ENCODE measurements at regions not wholly inside any gene's neighbourhood (a gene's known extent, or its start where the extent isn't known, plus 50 kb on each side); places are given as distances from the start of the nearest gene placed in this dataset.

- H3K4me3 ChIP-seq (ENCODE audit: low read length), result no peak overlapping the region
Observed at GRCh38 chr1:193538003-193538354, 351.6 kb upstream of the B3GALT2 start.

GRCh38 chr1:193537266-193538002 lies 351.0 kb upstream of the B3GALT2 start:
- no peak overlapping the region for H3K9ac ChIP-seq (ENCODE audit: low read length)
- no peaks in the 10 kb centered on the region for H3K4me1 ChIP-seq (ENCODE audit: control insufficient read depth, insufficient read depth, low read length)
- H3K27me3 ChIP-seq (ENCODE audit: control insufficient read depth, insufficient read depth, low read length), result no peaks in the 10 kb centered on the region
- H3K9me3 ChIP-seq (ENCODE audit: control insufficient read depth, low read length), result no peaks in the 10 kb centered on the region
- H3K4me3 ChIP-seq (ENCODE audit: low read length), result no peak overlapping the region
- H3K36me3 ChIP-seq (ENCODE audit: control insufficient read depth, insufficient read depth, low read length), result no peaks in the 10 kb centered on the region

More at GRCh38 chr1:193538003-193538354, 351.6 kb upstream of the B3GALT2 start:
- Histone ChIP-seq H3K9ac (ENCODE audit: low read length) (no peak overlapping the region), H3K36me3 (ENCODE audit: control insufficient read depth, insufficient read depth, low read length) (no peaks in the 10 kb centered on the region), H3K27me3 (ENCODE audit: control insufficient read depth, insufficient read depth, low read length) (no peaks in the 10 kb centered on the region), H3K4me1 (ENCODE audit: control insufficient read depth, insufficient read depth, low read length) (no peaks in the 10 kb centered on the region), H3K9me3 (ENCODE audit: control insufficient read depth, low read length) (no peaks in the 10 kb centered on the region)

- no peak overlapping the region for H3K9ac ChIP-seq (ENCODE audit: low read length)
- no peaks in the 10 kb centered on the region for H3K9me3 ChIP-seq (ENCODE audit: control insufficient read depth, low read length)
- H3K4me3 ChIP-seq (ENCODE audit: low read length), result no peak overlapping the region
- no peaks in the 10 kb centered on the region for H3K27me3 ChIP-seq (ENCODE audit: control insufficient read depth, insufficient read depth, low read length)
- no peaks in the 10 kb centered on the region for H3K36me3 ChIP-seq (ENCODE audit: control insufficient read depth, insufficient read depth, low read length)
- no peaks in the 10 kb centered on the region for H3K4me1 ChIP-seq (ENCODE audit: control insufficient read depth, insufficient read depth, low read length)
Observed at GRCh38 chr1:193533853-193534252, 347.4 kb upstream of the B3GALT2 start.

- Histone ChIP-seq H3K4me1 (ENCODE audit: control insufficient read depth, insufficient read depth, low read length) (peaks cover 6% of the 10 kb centered on the region), H3K27me3 (ENCODE audit: control insufficient read depth, insufficient read depth, low read length) (no peaks in the 10 kb centered on the region), H3K9me3 (ENCODE audit: control insufficient read depth, low read length) (no peaks in the 10 kb centered on the region), H3K9ac (ENCODE audit: low read length) (no peak overlapping the region), H3K4me3 (ENCODE audit: low read length) (no peak overlapping the region), H3K36me3 (ENCODE audit: control insufficient read depth, insufficient read depth, low read length) (no peaks in the 10 kb centered on the region)
Observed at GRCh38 chr1:193525917-193526710, 339.7 kb upstream of the B3GALT2 start.

GRCh38 chr1:193525411-193525810 lies 339.0 kb upstream of the B3GALT2 start:
- Histone ChIP-seq H3K9me3 (ENCODE audit: control insufficient read depth, low read length) (no peaks in the 10 kb centered on the region), H3K4me1 (ENCODE audit: control insufficient read depth, insufficient read depth, low read length) (peaks cover 6% of the 10 kb centered on the region), H3K4me3 (ENCODE audit: low read length) (no peak overlapping the region), H3K36me3 (ENCODE audit: control insufficient read depth, insufficient read depth, low read length) (no peaks in the 10 kb centered on the region), H3K9ac (ENCODE audit: low read length) (no peak overlapping the region), H3K27me3 (ENCODE audit: control insufficient read depth, insufficient read depth, low read length) (no peaks in the 10 kb centered on the region)

GRCh38 chr1:193524616-193525015 lies 338.2 kb upstream of the B3GALT2 start:
- no peaks in the 10 kb centered on the region for H3K9me3 ChIP-seq (ENCODE audit: control insufficient read depth, low read length)
- H3K27me3 ChIP-seq (ENCODE audit: control insufficient read depth, insufficient read depth, low read length), result no peaks in the 10 kb centered on the region
- H3K4me1 ChIP-seq (ENCODE audit: control insufficient read depth, insufficient read depth, low read length), result peaks cover 6% of the 10 kb centered on the region
- H3K36me3 ChIP-seq (ENCODE audit: control insufficient read depth, insufficient read depth, low read length), result no peaks in the 10 kb centered on the region
- H3K9ac ChIP-seq (ENCODE audit: low read length), result no peak overlapping the region
- no peak overlapping the region for H3K4me3 ChIP-seq (ENCODE audit: low read length)

- Histone ChIP-seq H3K9ac (ENCODE audit: low read length) (no peak overlapping the region), H3K27me3 (ENCODE audit: control insufficient read depth, insufficient read depth, low read length) (no peaks in the 10 kb centered on the region), H3K4me3 (ENCODE audit: low read length) (no peak overlapping the region), H3K9me3 (ENCODE audit: control insufficient read depth, low read length) (no peaks in the 10 kb centered on the region), H3K36me3 (ENCODE audit: control insufficient read depth, insufficient read depth, low read length) (no peaks in the 10 kb centered on the region), H3K4me1 (ENCODE audit: control insufficient read depth, insufficient read depth, low read length) (peaks cover 6% of the 10 kb centered on the region)
Observed at GRCh38 chr1:193524021-193524420, 337.6 kb upstream of the B3GALT2 start.

GRCh38 chr1:193520472-193520871 lies 334.1 kb upstream of the B3GALT2 start:
- no peak overlapping the region for H3K9ac ChIP-seq (ENCODE audit: low read length)

GRCh38 chr1:193519922-193520321 lies 333.5 kb upstream of the B3GALT2 start:
- no peak overlapping the region for H3K9ac ChIP-seq (ENCODE audit: low read length)
- H3K4me3 ChIP-seq (ENCODE audit: low read length), result no peak overlapping the region
- no peaks in the 10 kb centered on the region for H3K9me3 ChIP-seq (ENCODE audit: control insufficient read depth, low read length)
- no peaks in the 10 kb centered on the region for H3K4me1 ChIP-seq (ENCODE audit: control insufficient read depth, insufficient read depth, low read length)
- no peaks in the 10 kb centered on the region for H3K27me3 ChIP-seq (ENCODE audit: control insufficient read depth, insufficient read depth, low read length)
- H3K36me3 ChIP-seq (ENCODE audit: control insufficient read depth, insufficient read depth, low read length), result no peaks in the 10 kb centered on the region

More at GRCh38 chr1:193520472-193520871, 334.1 kb upstream of the B3GALT2 start:
- no peaks in the 10 kb centered on the region for H3K27me3 ChIP-seq (ENCODE audit: control insufficient read depth, insufficient read depth, low read length)
- no peaks in the 10 kb centered on the region for H3K4me1 ChIP-seq (ENCODE audit: control insufficient read depth, insufficient read depth, low read length)
- no peaks in the 10 kb centered on the region for H3K36me3 ChIP-seq (ENCODE audit: control insufficient read depth, insufficient read depth, low read length)
- no peaks in the 10 kb centered on the region for H3K9me3 ChIP-seq (ENCODE audit: control insufficient read depth, low read length)
- H3K4me3 ChIP-seq (ENCODE audit: low read length), result no peak overlapping the region

- H3K4me1 ChIP-seq (ENCODE audit: control insufficient read depth, insufficient read depth, low read length), result no peaks in the 10 kb centered on the region
- H3K9me3 ChIP-seq (ENCODE audit: control insufficient read depth, low read length), result no peaks in the 10 kb centered on the region
- H3K4me3 ChIP-seq (ENCODE audit: low read length), result no peak overlapping the region
- no peak overlapping the region for H3K9ac ChIP-seq (ENCODE audit: low read length)
- H3K36me3 ChIP-seq (ENCODE audit: control insufficient read depth, insufficient read depth, low read length), result no peaks in the 10 kb centered on the region
- H3K27me3 ChIP-seq (ENCODE audit: control insufficient read depth, insufficient read depth, low read length), result no peaks in the 10 kb centered on the region
Observed at GRCh38 chr1:193516755-193517388, 330.5 kb upstream of the B3GALT2 start.

GRCh38 chr1:193514397-193514796 lies 328.0 kb upstream of the B3GALT2 start:
- Histone ChIP-seq H3K36me3 (ENCODE audit: control insufficient read depth, insufficient read depth, low read length) (no peaks in the 10 kb centered on the region), H3K4me1 (ENCODE audit: control insufficient read depth, insufficient read depth, low read length) (no peaks in the 10 kb centered on the region), H3K4me3 (ENCODE audit: low read length) (no peak overlapping the region), H3K9me3 (ENCODE audit: control insufficient read depth, low read length) (no peaks in the 10 kb centered on the region), H3K27me3 (ENCODE audit: control insufficient read depth, insufficient read depth, low read length) (no peaks in the 10 kb centered on the region), H3K9ac (ENCODE audit: low read length) (no peak overlapping the region)

GRCh38 chr1:193513032-193513431 lies 326.6 kb upstream of the B3GALT2 start:
- Histone ChIP-seq H3K27me3 (ENCODE audit: control insufficient read depth, insufficient read depth, low read length) (no peaks in the 10 kb centered on the region), H3K36me3 (ENCODE audit: control insufficient read depth, insufficient read depth, low read length) (no peaks in the 10 kb centered on the region), H3K9me3 (ENCODE audit: control insufficient read depth, low read length) (no peaks in the 10 kb centered on the region), H3K4me1 (ENCODE audit: control insufficient read depth, insufficient read depth, low read length) (no peaks in the 10 kb centered on the region), H3K4me3 (ENCODE audit: low read length) (no peak overlapping the region), H3K9ac (ENCODE audit: low read length) (no peak overlapping the region)
